CD4-positive, alpha-beta T cell (primary cell): ENCODE measurements at regions not wholly inside any gene's neighbourhood (a gene's known extent, or its start where the extent isn't known, plus 50 kb on each side); places are given as distances from the start of the nearest gene placed in this dataset.

Experiments used
- ATAC-seq: fragments of 200-7000 bp; cut with Tn5 transposase; one replicate; pipeline ENCODE4 v1.10.0; 2022; ENCODE audit warnings: mild to moderate bottlenecking; ENCODE audit not compliant: poor library complexity
- CTCF ChIA-PET: fragments of 350-600 bp; sonication (Branson Sonifier 250); formaldehyde crosslinking; loops from one replicate; lab custom pipeline; 2021; ENCODE audit warnings: antibody characterized with exemption, inconsistent platforms; lab: Charles Lee
- POLR2A ChIA-PET: fragments of 350-600 bp; sonication (Branson Sonifier 250); formaldehyde crosslinking; loops from one replicate; lab custom pipeline; 2021; ENCODE audit warnings: antibody characterized with exemption, inconsistent platforms; lab: Charles Lee
- DNase-seq, 14 experiments: peaks; one replicate each; pipeline ENCODE4 v3.0.0-alpha.2; 2013 to 2020; ENCODE audit warnings: mixed read lengths in 2 of 14
- H3K27ac ChIP-seq, 2 donors: one replicate each; pipeline versions ENCODE4 v1.5.1 to v1.7.0; 2013; ENCODE audit warnings: low read length in 2 of 2, low read depth in 1 of 2, mild to moderate bottlenecking in 1 of 2
- H3K27me3 ChIP-seq, 2 experiments: 1 replicate in 1 of 2; 2 replicates in 1 of 2; pipeline versions ENCODE4 v1.6.1 to v1.7.0; 2013; ENCODE audit warnings: low read length in 2 of 2, control low read depth in 1 of 2, mild to moderate bottlenecking in 1 of 2, moderate library complexity in 1 of 2; ENCODE audit not compliant: insufficient read depth in 2 of 2, control insufficient read depth in 1 of 2
- H3K36me3 ChIP-seq: one replicate; pipeline ENCODE4 v1.6.1; 2013; ENCODE audit warnings: low read length, control low read depth; ENCODE audit not compliant: insufficient read depth
- H3K4me1 ChIP-seq: one replicate; pipeline ENCODE4 v1.6.1; 2013; ENCODE audit warnings: low read length, control low read depth; ENCODE audit not compliant: insufficient read depth
- H3K4me3 ChIP-seq: one replicate; pipeline ENCODE4 v1.5.1; 2013; ENCODE audit warnings: mild to moderate bottlenecking, low read length, moderate library complexity
- H3K9me3 ChIP-seq, 2 experiments: 1 replicate in 1 of 2; 2 replicates in 1 of 2; pipeline versions ENCODE4 v1.6.1 to v1.7.0; 2013; ENCODE audit warnings: low read length in 2 of 2, mild to moderate bottlenecking in 2 of 2, control low read depth in 1 of 2, moderate library complexity in 1 of 2; ENCODE audit not compliant: control insufficient read depth in 1 of 2, insufficient read depth in 1 of 2
- H3K27ac Mint-ChIP-seq: one replicate; pipeline ENCODE4 v1.8.0; 2020; ENCODE audit warnings: mixed read lengths
- H3K27me3 Mint-ChIP-seq: one replicate; pipeline ENCODE4 v1.8.0; 2021; ENCODE audit warnings: mixed read lengths
- H3K36me3 Mint-ChIP-seq: one replicate; pipeline ENCODE4 v1.8.0; 2021; ENCODE audit warnings: low read depth, mixed read lengths
- H3K4me1 Mint-ChIP-seq: one replicate; pipeline ENCODE4 v1.8.0; 2021; ENCODE audit warnings: low read depth, mixed read lengths
- H3K4me3 Mint-ChIP-seq: one replicate; pipeline ENCODE4 v1.8.0; 2020; ENCODE audit warnings: mild to moderate bottlenecking, mixed read lengths
- H3K9me3 Mint-ChIP-seq: one replicate; pipeline ENCODE4 v1.8.0; 2020; ENCODE audit warnings: mixed read lengths
- intact Hi-C, 2 experiments: fragments of 100-400 bp; cut with DNase I in 1 of 2; cut with micrococcal nuclease in 1 of 2; formaldehyde crosslinking; loops; one replicate each; pipeline versions ENCODE4 v1.15.1 to v1.9.0; 2023 to 2025; cut with DNase I, micrococcal nuclease
- TF ChIP-seq, protein P1 (sequence below): fragments of 200-600 bp; IDR thresholded peaks from one replicate; pipeline ENCODE4 v1.8.0; 2022; ENCODE audit warnings: antibody characterized with exemption, mild to moderate bottlenecking

DNA sequence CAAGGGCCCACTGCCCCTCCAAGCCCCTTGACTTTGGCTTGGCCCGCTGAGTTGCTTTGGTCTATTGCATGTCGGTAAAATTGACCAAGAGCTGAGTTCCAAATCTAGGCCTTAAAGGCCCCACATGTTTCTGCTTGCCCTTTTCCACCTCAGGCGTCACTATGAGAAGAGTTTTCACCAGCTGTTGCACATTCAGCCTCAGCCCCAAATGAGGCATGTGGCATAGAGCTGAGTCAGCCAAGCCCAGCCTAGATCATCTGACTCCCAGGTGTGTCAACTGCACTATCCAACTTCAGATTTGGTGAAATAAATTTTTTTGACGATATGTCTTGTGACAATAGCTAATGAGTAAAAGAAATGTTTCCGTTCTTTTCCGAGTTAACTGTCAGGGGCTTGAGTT is 424.5 kb upstream of the FAM47C start:
- Mint-ChIP-seq H3K9me3 (no peaks in the 10 kb centered on the region), H3K36me3 (no peaks in the 10 kb centered on the region), H3K4me3 (no peak overlapping the region), H3K27me3 (no peaks in the 10 kb centered on the region), H3K4me1 (no peaks in the 10 kb centered on the region), H3K27ac (no peak overlapping the region)
- TF ChIP-seq, protein P1, sequence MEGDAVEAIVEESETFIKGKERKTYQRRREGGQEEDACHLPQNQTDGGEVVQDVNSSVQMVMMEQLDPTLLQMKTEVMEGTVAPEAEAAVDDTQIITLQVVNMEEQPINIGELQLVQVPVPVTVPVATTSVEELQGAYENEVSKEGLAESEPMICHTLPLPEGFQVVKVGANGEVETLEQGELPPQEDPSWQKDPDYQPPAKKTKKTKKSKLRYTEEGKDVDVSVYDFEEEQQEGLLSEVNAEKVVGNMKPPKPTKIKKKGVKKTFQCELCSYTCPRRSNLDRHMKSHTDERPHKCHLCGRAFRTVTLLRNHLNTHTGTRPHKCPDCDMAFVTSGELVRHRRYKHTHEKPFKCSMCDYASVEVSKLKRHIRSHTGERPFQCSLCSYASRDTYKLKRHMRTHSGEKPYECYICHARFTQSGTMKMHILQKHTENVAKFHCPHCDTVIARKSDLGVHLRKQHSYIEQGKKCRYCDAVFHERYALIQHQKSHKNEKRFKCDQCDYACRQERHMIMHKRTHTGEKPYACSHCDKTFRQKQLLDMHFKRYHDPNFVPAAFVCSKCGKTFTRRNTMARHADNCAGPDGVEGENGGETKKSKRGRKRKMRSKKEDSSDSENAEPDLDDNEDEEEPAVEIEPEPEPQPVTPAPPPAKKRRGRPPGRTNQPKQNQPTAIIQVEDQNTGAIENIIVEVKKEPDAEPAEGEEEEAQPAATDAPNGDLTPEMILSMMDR, result no peak
- Histone ChIP-seq H3K4me3 (no peak overlapping the region), H3K9me3 (no peaks in the 10 kb centered on the region), H3K27ac (no peak overlapping the region), H3K36me3 (no peaks in the 10 kb centered on the region), H3K27me3 (no peaks in the 10 kb centered on the region), H3K4me1 (no peaks in the 10 kb centered on the region)
- intact Hi-C loops, result no loop called here
- ChIA-PET CTCF (no interaction called here), POLR2A (no interaction called here)
- no peak for ATAC-seq
- no peak for DNase-seq

DNA sequence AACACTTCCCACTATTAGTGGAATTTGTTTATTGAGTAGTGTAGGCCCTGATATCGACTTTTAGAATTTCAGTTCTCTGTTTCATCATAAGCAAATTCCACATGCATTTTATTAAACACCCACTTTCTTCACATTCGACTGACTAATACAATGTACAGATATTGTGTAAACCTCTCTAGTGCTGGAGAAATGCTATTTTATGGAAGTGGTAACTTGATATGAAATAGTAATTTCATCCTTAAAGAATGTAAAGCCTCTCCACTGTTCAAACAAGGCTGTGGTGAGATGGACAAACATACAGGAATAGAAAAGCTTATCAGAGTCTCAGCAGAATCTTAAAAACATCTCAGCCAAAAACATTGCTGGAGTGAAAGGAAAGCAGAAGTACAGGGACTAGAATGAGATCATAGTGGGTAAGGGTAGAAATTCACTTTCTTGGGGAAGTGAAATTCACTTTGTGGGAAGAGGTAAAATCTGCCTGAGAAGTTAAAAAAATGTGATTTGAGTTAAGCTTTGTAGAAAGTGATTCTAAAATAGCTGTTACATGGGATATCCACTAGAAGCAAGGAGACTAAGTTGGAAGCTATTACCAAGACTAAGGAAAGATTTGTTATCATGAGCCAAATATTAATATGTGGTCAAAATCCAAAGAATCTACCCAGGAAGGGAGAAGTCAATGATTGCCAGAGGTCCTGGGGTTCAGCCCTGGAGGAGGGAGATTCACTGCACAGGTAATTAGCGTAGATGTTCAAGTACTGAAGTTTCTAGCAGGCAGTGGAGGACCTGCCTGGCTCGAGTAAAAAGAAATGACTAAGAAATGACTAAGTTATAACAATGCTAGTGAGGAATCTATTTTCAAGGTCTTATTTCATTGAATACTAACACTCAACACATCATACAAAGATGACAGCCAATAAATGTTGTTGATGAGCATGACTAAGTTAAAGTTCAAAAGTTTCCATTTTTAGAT is 398.3 kb upstream of the FAM47C start:
- ATAC-seq, result no peak
- H3K4me3 Mint-ChIP-seq, result no peak overlapping the region
- H3K27me3 ChIP-seq, result no peaks in the 10 kb centered on the region
- H3K36me3 Mint-ChIP-seq, result no peaks in the 10 kb centered on the region
- POLR2A ChIA-PET, result no interaction called here
- H3K27me3 Mint-ChIP-seq, result no peaks in the 10 kb centered on the region
- no peaks in the 10 kb centered on the region for H3K9me3 Mint-ChIP-seq
- DNase-seq, result no peak
- no peaks in the 10 kb centered on the region for H3K36me3 ChIP-seq
- H3K9me3 ChIP-seq, result no peaks in the 10 kb centered on the region
- CTCF ChIA-PET, result no interaction called here
- no peaks in the 10 kb centered on the region for H3K4me1 ChIP-seq
- no peaks in the 10 kb centered on the region for H3K4me1 Mint-ChIP-seq
- H3K27ac ChIP-seq, result no peak overlapping the region
- TF ChIP-seq, protein P1, result no peak
- H3K4me3 ChIP-seq, result no peak overlapping the region
- intact Hi-C loops, result no loop called here
- H3K27ac Mint-ChIP-seq, result no peak overlapping the region

DNA sequence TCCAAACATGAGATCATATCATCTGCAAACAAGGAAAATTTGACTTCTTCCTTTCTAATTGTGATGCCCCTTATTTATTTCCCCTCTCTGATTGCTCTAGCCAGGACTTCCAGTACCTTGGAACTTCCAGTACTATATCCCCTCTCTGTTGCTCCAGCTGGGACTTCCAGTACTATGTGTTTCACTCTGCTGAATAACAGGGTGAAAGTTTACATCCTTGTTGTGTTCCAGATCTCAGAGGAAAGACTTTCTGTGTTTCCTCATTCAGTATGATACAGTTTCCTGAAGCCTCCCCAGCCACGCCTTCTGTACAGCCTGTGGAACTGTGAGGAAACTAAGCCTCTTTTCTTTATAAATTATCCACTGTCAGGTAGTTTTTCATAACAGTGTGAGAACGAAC is 381.3 kb upstream of the FAM47C start:
- no peaks in the 10 kb centered on the region for H3K9me3 ChIP-seq
- POLR2A ChIA-PET, result no interaction called here

More for the DNA sequence above, 381.3 kb upstream of the FAM47C start:
- ATAC-seq (no peak), DNase-seq (no peak)
- no peak overlapping the region for H3K4me3 Mint-ChIP-seq
- H3K36me3 Mint-ChIP-seq, result no peaks in the 10 kb centered on the region
- H3K36me3 ChIP-seq, result no peaks in the 10 kb centered on the region
- no peaks in the 10 kb centered on the region for H3K27me3 ChIP-seq
- intact Hi-C loops, result no loop called here
- no peak overlapping the region for H3K4me3 ChIP-seq
- no peak overlapping the region for H3K27ac ChIP-seq
- H3K4me1 Mint-ChIP-seq, result no peaks in the 10 kb centered on the region
- no peaks in the 10 kb centered on the region for H3K4me1 ChIP-seq
- CTCF ChIA-PET, result no interaction called here
- TF ChIP-seq, protein P1, result no peak
- H3K27me3 Mint-ChIP-seq, result no peaks in the 10 kb centered on the region
- H3K27ac Mint-ChIP-seq, result no peak overlapping the region
- H3K9me3 Mint-ChIP-seq, result peaks cover 2% of the 10 kb centered on the region
